IMR-90 (cell line): ENCODE measurements at regions not wholly inside any gene's neighbourhood (a gene's known extent, or its start where the extent isn't known, plus 50 kb on each side); places are given as distances from the start of the nearest gene placed in this dataset.

Experiments
- ATAC-seq: fragments of 200-7000 bp; cut with Tn5 transposase; 2 replicates; pipeline ENCODE4 v1.9.1; 2020; ENCODE audit warnings: low read depth, mild to moderate bottlenecking, moderate library complexity
- BruUV-seq: library from RNA; stranded (reverse); fragments of 400-500 nt; replicated peaks from 2 replicates; lab custom pipeline; 2021; lab: Mats Ljungman, UMichigan
- CTCF ChIA-PET: fragments of 300-600 bp; formaldehyde crosslinking; extraction: SDS; loops from one replicate; lab custom pipeline; 2021; ENCODE audit warnings: antibody characterized with exemption; lab: Yijun Ruan, JAX
- POLR2A ChIA-PET: fragments of 300-600 bp; sonication (Branson Sonifier 250); formaldehyde crosslinking; loops from one replicate; lab custom pipeline; 2022; ENCODE audit warnings: antibody characterized with exemption; ENCODE audit not compliant: unreplicated experiment; lab: Charles Lee
- DNase-seq: peaks from one replicate; pipeline ENCODE4 v3.0.0; 2013
- H2AFZ ChIP-seq: replicated peaks from 2 replicates; pipeline ENCODE3; 2013; ENCODE audit warnings: low read length, mild to moderate bottlenecking; ENCODE audit not compliant: poor library complexity
- H2AK5ac ChIP-seq: 2 replicates; pipeline ENCODE4 v1.6.1; 2013; ENCODE audit warnings: low read depth, low read length, inconsistent platforms
- H2AK9ac ChIP-seq: replicated peaks from 2 replicates; pipeline ENCODE3; 2013; ENCODE audit warnings: mild to moderate bottlenecking, low read depth, low read length, moderate library complexity; ENCODE audit not compliant: poor library complexity
- H2BK120ac ChIP-seq: 2 replicates; pipeline ENCODE4 v1.6.1; 2013; ENCODE audit warnings: low read depth, low read length, inconsistent platforms
- H2BK15ac ChIP-seq: 3 replicates; pipeline ENCODE4 v1.6.1; 2013; ENCODE audit warnings: low read depth, low read length, inconsistent platforms
- H2BK20ac ChIP-seq: 2 replicates; pipeline ENCODE4 v1.6.1; 2013; ENCODE audit warnings: low read depth, mild to moderate bottlenecking, inconsistent platforms, low read length, moderate library complexity
- H2BK5ac ChIP-seq: 2 replicates; pipeline ENCODE4 v1.6.1; 2013; ENCODE audit warnings: mild to moderate bottlenecking, low read depth, low read length, inconsistent platforms; ENCODE audit not compliant: poor library complexity, severe bottlenecking
- H3K14ac ChIP-seq: replicated peaks from 2 replicates; pipeline ENCODE4 v1.6.1; 2013; ENCODE audit warnings: low read depth, low read length, inconsistent platforms
- H3K18ac ChIP-seq: 2 replicates; pipeline ENCODE4 v1.6.1; 2013; ENCODE audit warnings: low read depth, low read length, control low read depth
- H3K23ac ChIP-seq: 2 replicates; pipeline ENCODE4 v1.6.1; 2013; ENCODE audit warnings: low read depth, low read length, inconsistent platforms
- H3K27ac ChIP-seq: 2 replicates; pipeline ENCODE4 v1.5.1; 2013; ENCODE audit warnings: mild to moderate bottlenecking, control low read depth, low read length; ENCODE audit not compliant: insufficient read depth
- H3K27me3 ChIP-seq: 2 replicates; pipeline ENCODE4 v1.6.1; 2013; ENCODE audit warnings: low read length; ENCODE audit not compliant: control insufficient read depth, insufficient read depth
- H3K36me3 ChIP-seq: 2 replicates; pipeline ENCODE4 v1.6.1; 2013; ENCODE audit warnings: low read length, mixed read lengths; ENCODE audit not compliant: control insufficient read depth, insufficient read depth
- H3K4ac ChIP-seq: 2 replicates; pipeline ENCODE4 v1.6.1; 2013; ENCODE audit warnings: low read depth, low read length, inconsistent platforms
- H3K4me1 ChIP-seq: 2 replicates; pipeline ENCODE4 v1.6.1; 2013; ENCODE audit warnings: low read length, mixed read lengths; ENCODE audit not compliant: control insufficient read depth, insufficient read depth
- H3K4me2 ChIP-seq: 2 replicates; pipeline ENCODE4 v1.6.1; 2013; ENCODE audit warnings: low read depth, mild to moderate bottlenecking, control low read depth, low read length, moderate library complexity
- H3K4me3 ChIP-seq: 2 replicates; pipeline ENCODE4 v1.5.1; 2013; ENCODE audit warnings: low read depth, mild to moderate bottlenecking, control low read depth, low read length, moderate library complexity; ENCODE audit not compliant: insufficient read depth
- H3K56ac ChIP-seq: 2 replicates; pipeline ENCODE4 v1.6.1; 2013; ENCODE audit warnings: low read length, inconsistent platforms; ENCODE audit not compliant: insufficient read depth; ENCODE audit errors: extremely low read depth
- H3K79me1 ChIP-seq, 2 experiments: 2 replicates each; pipeline ENCODE4 v1.6.1; 2013; ENCODE audit warnings: low read length in 2 of 2, inconsistent platforms in 1 of 2, low read depth in 1 of 2
- H3K9ac ChIP-seq: 2 replicates; pipeline ENCODE4 v1.6.1; 2013; ENCODE audit warnings: low read depth, low read length, control low read depth
- H3K9me1 ChIP-seq: 2 replicates; pipeline ENCODE4 v1.6.1; 2013; ENCODE audit warnings: low read length, inconsistent platforms; ENCODE audit not compliant: insufficient read depth
- H3K9me3 ChIP-seq: 2 replicates; pipeline ENCODE4 v1.6.1; 2013; ENCODE audit warnings: low read length; ENCODE audit not compliant: control insufficient read depth, insufficient read depth
- H4K20me1 ChIP-seq: 2 replicates; pipeline ENCODE4 v1.6.1; 2013; ENCODE audit warnings: low read length, inconsistent platforms; ENCODE audit not compliant: insufficient read depth
- H4K5ac ChIP-seq: 2 replicates; pipeline ENCODE4 v1.6.1; 2013; ENCODE audit warnings: mild to moderate bottlenecking, low read depth, low read length, control low read depth
- H4K8ac ChIP-seq, 2 experiments: 2 replicates each; pipeline ENCODE4 v1.6.1; 2013; ENCODE audit warnings: low read depth in 2 of 2, low read length in 2 of 2, control low read depth in 1 of 2, inconsistent platforms in 1 of 2
- H4K91ac ChIP-seq: 2 replicates; pipeline ENCODE4 v1.6.1; 2013; ENCODE audit warnings: low read depth, low read length, inconsistent platforms; ENCODE audit not compliant: insufficient read depth
- BHLHE40 ChIP-seq: fragments of 150-350 bp; IDR thresholded peaks from 2 replicates; pipeline ENCODE4 v1.6.1; 2016; ENCODE audit warnings: mild to moderate bottlenecking, low read depth, low read length
- CHD1 ChIP-seq: IDR thresholded peaks from 2 replicates; pipeline ENCODE4 v1.6.1; 2012; ENCODE audit warnings: low read depth, low read length, improper control_type of control experiment
- FOS ChIP-seq: fragments of 150-350 bp; IDR thresholded peaks from 2 replicates; pipeline ENCODE4 v1.6.1; 2016; ENCODE audit warnings: low read depth, low read length
- MAZ ChIP-seq: IDR thresholded peaks from 2 replicates; pipeline ENCODE4 v1.6.1; 2012; ENCODE audit warnings: low read depth, mild to moderate bottlenecking, low read length, improper control_type of control experiment, moderate library complexity, borderline replicate concordance
- NFE2L2 ChIP-seq: fragments of 150-350 bp; IDR thresholded peaks from 2 replicates; pipeline ENCODE4 v1.6.1; 2016; ENCODE audit warnings: low read depth, mild to moderate bottlenecking, low read length
- RAD21 ChIP-seq: IDR thresholded peaks from 2 replicates; pipeline ENCODE4 v1.6.1; 2012; ENCODE audit warnings: low read length, improper control_type of control experiment
- RCOR1 ChIP-seq: IDR thresholded peaks from 2 replicates; pipeline ENCODE4 v1.6.1; 2012; ENCODE audit warnings: mild to moderate bottlenecking, low read length, improper control_type of control experiment; ENCODE audit not compliant: insufficient replicate concordance
- RFX5 ChIP-seq: IDR thresholded peaks from 2 replicates; pipeline ENCODE4 v1.8.0; 2012; ENCODE audit warnings: low read depth, mild to moderate bottlenecking, low read length, moderate library complexity
- SMC3 ChIP-seq: fragments of 150-350 bp; IDR thresholded peaks from 2 replicates; pipeline ENCODE4 v1.6.1; 2016; ENCODE audit warnings: low read depth, mild to moderate bottlenecking, antibody characterized with exemption, low read length, moderate library complexity
- WGBS, 2 experiments: methylation state at CpG; one replicate each; pipeline versions ENCODE4 v1.1.5 to v1.1.7; 2013; ENCODE audit warnings: missing lambda C conversion rate in 2 of 2; ENCODE audit not compliant: insufficient read length in 1 of 2; ENCODE audit errors: extremely low coverage in 2 of 2; 5-methylcytosine and 5-hydroxymethylcytosine counted together
- dilution Hi-C: fragments of 300-500 bp; cut with HindIII; formaldehyde crosslinking; loops from one replicate; pipeline ENCODE4 v1.14.3; 2018; ENCODE audit warnings: low sequenced_read_pairs; ENCODE audit not compliant: unreplicated experiment
- in situ Hi-C: fragments of 300-500 bp; cut with MboI; formaldehyde crosslinking; loops from 3 replicates; pipeline ENCODE4 v1.14.3; 2019; ENCODE audit warnings: low sequenced_read_pairs, inconsistent platforms, mixed read lengths
- intact Hi-C: fragments of 100-400 bp; cut with micrococcal nuclease; formaldehyde crosslinking; loops from 2 replicates; pipeline ENCODE4 v1.10.0; 2022
- TF ChIP-seq, protein P1 (sequence below): fragments of 150-350 bp; IDR thresholded peaks from 2 replicates; pipeline ENCODE4 v1.6.1; 2017; ENCODE audit warnings: mild to moderate bottlenecking, antibody characterized with exemption, low read length, low read depth
- TF ChIP-seq, protein P2 (sequence below): conservative IDR thresholded peaks from 2 replicates; pipeline ENCODE4 v1.5.1; 2012; ENCODE audit warnings: mild to moderate bottlenecking, low read depth, low read length, improper control_type of control experiment
- TF ChIP-seq, protein P3 (sequence below): fragments of 150-350 bp; IDR thresholded peaks from 2 replicates; pipeline ENCODE4 v1.6.1; 2016; ENCODE audit warnings: low read depth, mild to moderate bottlenecking, low read length, moderate library complexity, borderline replicate concordance

DNA sequence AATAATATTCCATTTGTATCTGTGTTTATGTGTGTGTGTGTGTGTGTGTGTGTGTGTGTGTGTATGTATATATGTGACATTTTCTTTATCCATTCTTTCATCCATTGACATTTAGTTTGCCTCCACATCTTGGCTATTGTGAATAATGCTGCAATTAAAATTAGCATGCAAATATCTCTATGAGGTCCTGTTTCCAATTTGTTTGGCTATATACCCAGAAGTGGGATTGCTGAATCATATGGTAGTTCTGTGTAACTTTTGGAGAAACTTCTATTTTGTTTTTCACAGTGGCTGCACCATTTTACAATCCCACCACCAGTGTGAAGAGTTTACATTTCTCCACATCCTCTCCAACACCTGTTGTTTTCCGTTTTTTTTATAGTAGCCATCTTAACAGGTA, 53.1 kb downstream of the CH25H start:
- TF ChIP-seq CHD1 (no peak), FOS (no peak), RFX5 (no peak), SMC3 (no peak), RAD21 (no peak), RCOR1 (no peak), NFE2L2 (no peak), BHLHE40 (no peak), MAZ (no peak)
- TF ChIP-seq, protein P1, sequence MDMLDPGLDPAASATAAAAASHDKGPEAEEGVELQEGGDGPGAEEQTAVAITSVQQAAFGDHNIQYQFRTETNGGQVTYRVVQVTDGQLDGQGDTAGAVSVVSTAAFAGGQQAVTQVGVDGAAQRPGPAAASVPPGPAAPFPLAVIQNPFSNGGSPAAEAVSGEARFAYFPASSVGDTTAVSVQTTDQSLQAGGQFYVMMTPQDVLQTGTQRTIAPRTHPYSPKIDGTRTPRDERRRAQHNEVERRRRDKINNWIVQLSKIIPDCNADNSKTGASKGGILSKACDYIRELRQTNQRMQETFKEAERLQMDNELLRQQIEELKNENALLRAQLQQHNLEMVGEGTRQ = no peak
- TF ChIP-seq, protein P2, sequence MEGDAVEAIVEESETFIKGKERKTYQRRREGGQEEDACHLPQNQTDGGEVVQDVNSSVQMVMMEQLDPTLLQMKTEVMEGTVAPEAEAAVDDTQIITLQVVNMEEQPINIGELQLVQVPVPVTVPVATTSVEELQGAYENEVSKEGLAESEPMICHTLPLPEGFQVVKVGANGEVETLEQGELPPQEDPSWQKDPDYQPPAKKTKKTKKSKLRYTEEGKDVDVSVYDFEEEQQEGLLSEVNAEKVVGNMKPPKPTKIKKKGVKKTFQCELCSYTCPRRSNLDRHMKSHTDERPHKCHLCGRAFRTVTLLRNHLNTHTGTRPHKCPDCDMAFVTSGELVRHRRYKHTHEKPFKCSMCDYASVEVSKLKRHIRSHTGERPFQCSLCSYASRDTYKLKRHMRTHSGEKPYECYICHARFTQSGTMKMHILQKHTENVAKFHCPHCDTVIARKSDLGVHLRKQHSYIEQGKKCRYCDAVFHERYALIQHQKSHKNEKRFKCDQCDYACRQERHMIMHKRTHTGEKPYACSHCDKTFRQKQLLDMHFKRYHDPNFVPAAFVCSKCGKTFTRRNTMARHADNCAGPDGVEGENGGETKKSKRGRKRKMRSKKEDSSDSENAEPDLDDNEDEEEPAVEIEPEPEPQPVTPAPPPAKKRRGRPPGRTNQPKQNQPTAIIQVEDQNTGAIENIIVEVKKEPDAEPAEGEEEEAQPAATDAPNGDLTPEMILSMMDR = no peak
- TF ChIP-seq, protein P3, sequence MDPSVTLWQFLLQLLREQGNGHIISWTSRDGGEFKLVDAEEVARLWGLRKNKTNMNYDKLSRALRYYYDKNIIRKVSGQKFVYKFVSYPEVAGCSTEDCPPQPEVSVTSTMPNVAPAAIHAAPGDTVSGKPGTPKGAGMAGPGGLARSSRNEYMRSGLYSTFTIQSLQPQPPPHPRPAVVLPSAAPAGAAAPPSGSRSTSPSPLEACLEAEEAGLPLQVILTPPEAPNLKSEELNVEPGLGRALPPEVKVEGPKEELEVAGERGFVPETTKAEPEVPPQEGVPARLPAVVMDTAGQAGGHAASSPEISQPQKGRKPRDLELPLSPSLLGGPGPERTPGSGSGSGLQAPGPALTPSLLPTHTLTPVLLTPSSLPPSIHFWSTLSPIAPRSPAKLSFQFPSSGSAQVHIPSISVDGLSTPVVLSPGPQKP = no peak
- no peak overlapping the region for H2AK5ac ChIP-seq
- no peak overlapping the region for H2BK120ac ChIP-seq
- no peak overlapping the region for H2BK20ac ChIP-seq
- no peaks in the 10 kb centered on the region for H3K27me3 ChIP-seq
- no peak overlapping the region for H3K4ac ChIP-seq
- no peak overlapping the region for H4K91ac ChIP-seq
- no peak overlapping the region for H3K9ac ChIP-seq
- H4K20me1 ChIP-seq = no peaks in the 10 kb centered on the region
- H3K9me1 ChIP-seq = no peaks in the 10 kb centered on the region
- intact Hi-C loops (loop anchor here (2.0 to 5.0 kb wide), 2 partner anchors 15 to 48 kb away; no protein-coding TSS in a partner anchor), in situ Hi-C loops (no loop called here), dilution Hi-C loops (no loop called here)
- POLR2A ChIA-PET = no interaction called here
- H3K14ac ChIP-seq = no peak overlapping the region
- H3K27ac ChIP-seq = no peak overlapping the region
- whole genome bisulfite sequencing, 2 experiments = no CpG with 5 or more reads among the region's 1 CpG
- no peak overlapping the region for H2BK15ac ChIP-seq
- H3K79me1 ChIP-seq = no peaks in the 10 kb centered on the region
- H2AFZ ChIP-seq = no peak overlapping the region
- no peak overlapping the region for H2AK9ac ChIP-seq
- no peak overlapping the region for H2BK5ac ChIP-seq
- no peak overlapping the region for H4K8ac ChIP-seq
- H3K9me3 ChIP-seq = no peaks in the 10 kb centered on the region
- CTCF ChIA-PET = no interaction called here
- no peak overlapping the region for H3K4me2 ChIP-seq
- no peak overlapping the region for H4K5ac ChIP-seq
- H3K4me1 ChIP-seq = peaks cover 8% of the 10 kb centered on the region
- no peak overlapping the region for H3K18ac ChIP-seq
- no peaks in the 10 kb centered on the region for H3K36me3 ChIP-seq
- no peak overlapping the region for H3K56ac ChIP-seq
- ATAC-seq = no peak
- no peak overlapping the region for H3K23ac ChIP-seq
- no peak overlapping the region for H3K4me3 ChIP-seq
- no peak for DNase-seq
- BruUV-seq = no TSS peak
